ENCODE measurements at regions not wholly inside any gene's neighbourhood (a gene's known extent, or its start where the extent isn't known, plus 50 kb on each side); places are given as distances from the start of the nearest gene placed in this dataset.

GRCh38 chr2:176991411-176991810 is 221.2 kb upstream of the HNRNPA3 start:
- TF ChIP-seq CTCF (IDR thresholded peaks at IDR 0.05; ENCODE audit: borderline replicate concordance, insufficient read depth, low read depth, low read length) = no peak
- H3K4me3 ChIP-seq (ENCODE audit: low read depth, low read length) = no peak overlapping the region

- no peak for TF ChIP-seq CTCF (IDR thresholded peaks at IDR 0.05; ENCODE audit: borderline replicate concordance, insufficient read depth, low read depth, low read length)
- H3K4me3 ChIP-seq (ENCODE audit: low read depth, low read length) = no peak overlapping the region
These were observed 215.4 kb upstream of the HNRNPA3 start for GRCh38 chr2:176997074-176997791.

GRCh38 chr2:176997792-176998169 is 214.8 kb upstream of the HNRNPA3 start:
- no peak for TF ChIP-seq CTCF (IDR thresholded peaks at IDR 0.05; ENCODE audit: borderline replicate concordance, insufficient read depth, low read depth, low read length)
- H3K4me3 ChIP-seq (ENCODE audit: low read depth, low read length) = no peak overlapping the region

- no peak for TF ChIP-seq CTCF (IDR thresholded peaks at IDR 0.05; ENCODE audit: borderline replicate concordance, insufficient read depth, low read depth, low read length)
- no peak overlapping the region for H3K4me3 ChIP-seq (ENCODE audit: low read depth, low read length)
These were observed 213.3 kb upstream of the HNRNPA3 start for GRCh38 chr2:176999301-176999700.

- TF ChIP-seq CTCF (IDR thresholded peaks at IDR 0.05; ENCODE audit: borderline replicate concordance, insufficient read depth, low read depth, low read length) = no peak
- no peak overlapping the region for H3K4me3 ChIP-seq (ENCODE audit: low read depth, low read length)
These were observed 212.4 kb upstream of the HNRNPA3 start for GRCh38 chr2:177000061-177000714.

- TF ChIP-seq CTCF (IDR thresholded peaks at IDR 0.05; ENCODE audit: borderline replicate concordance, insufficient read depth, low read depth, low read length) = no peak
- no peak overlapping the region for H3K4me3 ChIP-seq (ENCODE audit: low read depth, low read length)
These were observed 211.9 kb upstream of the HNRNPA3 start for GRCh38 chr2:177000715-177001072.

GRCh38 chr2:177001334-177001733 is 211.3 kb upstream of the HNRNPA3 start:
- H3K4me3 ChIP-seq (ENCODE audit: low read depth, low read length) = no peak overlapping the region

More at GRCh38 chr2:177001334-177001733, 211.3 kb upstream of the HNRNPA3 start:
- TF ChIP-seq CTCF (IDR thresholded peaks at IDR 0.05; ENCODE audit: borderline replicate concordance, insufficient read depth, low read depth, low read length) = no peak

All from GM12875 (cell line).